MM.1S (cell line): ENCODE measurements at regions not wholly inside any gene's neighbourhood (a gene's known extent, or its start where the extent isn't known, plus 50 kb on each side); places are given as distances from the start of the nearest gene placed in this dataset.
A peak's percentile ranks its signal among the peaks of the same experiment; 100 is the strongest.

Source experiments
- DNase-seq: peaks from one replicate; pipeline ENCODE4 v3.0.0-alpha.2; 2015
- H2AFZ ChIP-seq: fragments of 300-600 bp; sonication (generic); 2 replicates; pipeline ENCODE4 v1.6.0; 2016; ENCODE audit warnings: antibody characterized with exemption, low read length
- H3F3A ChIP-seq: fragments of 300-600 bp; sonication (generic); 2 replicates; pipeline ENCODE4 v1.6.1; 2016; ENCODE audit warnings: mild to moderate bottlenecking, antibody characterized with exemption, low read length, moderate library complexity, mixed read lengths; ENCODE audit not compliant: insufficient read depth
- H3K27ac ChIP-seq: fragments of 300-600 bp; sonication (generic); 2 replicates; pipeline ENCODE4 v1.5.1; 2016; ENCODE audit warnings: mild to moderate bottlenecking, low read length
- H3K27me3 ChIP-seq: fragments of 300-600 bp; sonication (generic); replicated peaks from 2 replicates; pipeline ENCODE4 v1.6.0; 2016; ENCODE audit warnings: low read length; ENCODE audit not compliant: insufficient read depth
- H3K36me3 ChIP-seq: fragments of 300-600 bp; sonication (generic); replicated peaks from 2 replicates; pipeline ENCODE4 v1.6.1; 2016; ENCODE audit warnings: mild to moderate bottlenecking, low read length, mixed read lengths; ENCODE audit not compliant: insufficient read depth
- H3K4me1 ChIP-seq: fragments of 300-600 bp; sonication (generic); 2 replicates; pipeline ENCODE4 v1.6.1; 2016; ENCODE audit warnings: low read length, mixed read lengths
- H3K4me2 ChIP-seq: fragments of 300-600 bp; sonication (generic); 2 replicates; pipeline ENCODE4 v1.6.0; 2016; ENCODE audit warnings: low read depth, low read length
- H3K4me3 ChIP-seq: fragments of 300-600 bp; sonication (generic); 2 replicates; pipeline ENCODE4 v1.5.1; 2016; ENCODE audit warnings: low read length, mixed read lengths
- H3K79me2 ChIP-seq: fragments of 300-600 bp; sonication (generic); 2 replicates; pipeline ENCODE4 v1.6.1; 2016; ENCODE audit warnings: mixed run types, low read length, mixed read lengths
- H3K9ac ChIP-seq: fragments of 300-600 bp; sonication (generic); 2 replicates; pipeline ENCODE4 v1.6.1; 2016; ENCODE audit warnings: low read length, mixed read lengths
- H3K9me2 ChIP-seq: fragments of 300-600 bp; sonication (generic); replicated peaks from 2 replicates; pipeline ENCODE4 v1.6.1; 2016; ENCODE audit warnings: mild to moderate bottlenecking, low read length, mixed read lengths; ENCODE audit not compliant: insufficient read depth
- H3K9me3 ChIP-seq: fragments of 300-600 bp; sonication (generic); replicated peaks from 2 replicates; pipeline ENCODE4 v1.6.1; 2016; ENCODE audit warnings: mild to moderate bottlenecking, low read length, mixed read lengths; ENCODE audit not compliant: insufficient read depth
- H4K20me1 ChIP-seq: fragments of 300-600 bp; sonication (generic); 2 replicates; pipeline ENCODE4 v1.6.1; 2016; ENCODE audit warnings: mild to moderate bottlenecking, low read length, moderate library complexity, mixed read lengths; ENCODE audit not compliant: insufficient read depth
- EZH2 ChIP-seq: fragments of 300-600 bp; sonication (generic); optimal IDR thresholded peaks from 2 replicates; pipeline ENCODE3; 2017; ENCODE audit warnings: low read depth, mild to moderate bottlenecking, antibody characterized with exemption, low read length, mixed read lengths
- EZH2phosphoT487 ChIP-seq: fragments of 300-600 bp; sonication (generic); IDR thresholded peaks from 2 replicates; pipeline ENCODE4 v1.6.1; 2018; ENCODE audit warnings: antibody characterized with exemption, low read length
- TF ChIP-seq, protein P1 (sequence below): fragments of 300-600 bp; sonication (generic); IDR thresholded peaks from 2 replicates; pipeline ENCODE4 v1.5.1; 2016; ENCODE audit warnings: antibody characterized with exemption, low read length, mixed read lengths

- Histone ChIP-seq H3K9me3 (no peaks in the 10 kb centered on the region), H2AFZ (no peak overlapping the region), H4K20me1 (no peaks in the 10 kb centered on the region), H3K27ac (peak overlapping the region; percentile 60; the same call in 1 of the 2 replicates), H3K4me2 (peak overlapping the region; percentile 40; the same call in 1 of the 2 replicates), H3K27me3 (no peaks in the 10 kb centered on the region), H3K9ac (no peak overlapping the region), H3K79me2 (no peaks in the 10 kb centered on the region), H3K4me1 (peaks cover 31% of the 10 kb centered on the region), H3K4me3 (no peak overlapping the region), H3F3A (peaks cover 30% of the 10 kb centered on the region), H3K36me3 (no peaks in the 10 kb centered on the region), H3K9me2 (no peaks in the 10 kb centered on the region)
- TF ChIP-seq, protein P1, sequence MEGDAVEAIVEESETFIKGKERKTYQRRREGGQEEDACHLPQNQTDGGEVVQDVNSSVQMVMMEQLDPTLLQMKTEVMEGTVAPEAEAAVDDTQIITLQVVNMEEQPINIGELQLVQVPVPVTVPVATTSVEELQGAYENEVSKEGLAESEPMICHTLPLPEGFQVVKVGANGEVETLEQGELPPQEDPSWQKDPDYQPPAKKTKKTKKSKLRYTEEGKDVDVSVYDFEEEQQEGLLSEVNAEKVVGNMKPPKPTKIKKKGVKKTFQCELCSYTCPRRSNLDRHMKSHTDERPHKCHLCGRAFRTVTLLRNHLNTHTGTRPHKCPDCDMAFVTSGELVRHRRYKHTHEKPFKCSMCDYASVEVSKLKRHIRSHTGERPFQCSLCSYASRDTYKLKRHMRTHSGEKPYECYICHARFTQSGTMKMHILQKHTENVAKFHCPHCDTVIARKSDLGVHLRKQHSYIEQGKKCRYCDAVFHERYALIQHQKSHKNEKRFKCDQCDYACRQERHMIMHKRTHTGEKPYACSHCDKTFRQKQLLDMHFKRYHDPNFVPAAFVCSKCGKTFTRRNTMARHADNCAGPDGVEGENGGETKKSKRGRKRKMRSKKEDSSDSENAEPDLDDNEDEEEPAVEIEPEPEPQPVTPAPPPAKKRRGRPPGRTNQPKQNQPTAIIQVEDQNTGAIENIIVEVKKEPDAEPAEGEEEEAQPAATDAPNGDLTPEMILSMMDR, result no peak
- TF ChIP-seq EZH2 (no peak), EZH2phosphoT487 (no peak)
- DNase-seq, result peak; percentile 92
Observed at GRCh38 chr5:129377504-129377903, 82.6 kb upstream of the ADAMTS19 start.

DNA sequence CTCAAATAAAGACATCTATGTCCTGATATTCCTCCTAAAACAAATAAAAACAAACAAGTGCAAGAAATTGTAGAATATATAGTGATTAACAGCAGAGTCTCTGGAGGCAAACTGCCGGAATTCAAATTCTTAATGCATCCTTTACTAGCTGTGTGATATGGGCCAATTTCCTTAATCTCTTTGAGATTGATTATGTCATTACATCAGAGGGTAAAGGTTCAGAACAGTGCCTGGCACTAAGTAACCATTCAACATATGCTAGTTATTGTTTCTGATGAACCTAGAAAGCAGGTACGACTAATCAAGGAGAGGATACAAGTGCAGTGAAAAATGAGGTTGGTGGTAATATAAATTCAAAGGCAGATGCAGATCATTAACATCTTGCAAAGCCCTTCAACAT lies 81.1 kb upstream of the ADAMTS19 start:
- Histone ChIP-seq H3F3A (peaks cover 30% of the 10 kb centered on the region), H3K9me3 (no peaks in the 10 kb centered on the region), H3K4me1 (peaks cover 31% of the 10 kb centered on the region), H4K20me1 (no peaks in the 10 kb centered on the region), H3K4me2 (peak overlapping the region; percentile 37), H3K27me3 (no peaks in the 10 kb centered on the region), H3K27ac (peak overlapping the region; percentile 61), H3K4me3 (no peak overlapping the region), H3K36me3 (no peaks in the 10 kb centered on the region), H2AFZ (no peak overlapping the region), H3K79me2 (no peaks in the 10 kb centered on the region), H3K9me2 (no peaks in the 10 kb centered on the region), H3K9ac (no peak overlapping the region)
- no peak for TF ChIP-seq EZH2
- TF ChIP-seq, protein P1, result no peak
- TF ChIP-seq EZH2phosphoT487, result no peak
- no peak for DNase-seq

- no peak overlapping the region for H3K4me3 ChIP-seq
- H3K36me3 ChIP-seq, result no peaks in the 10 kb centered on the region
- H3K9me3 ChIP-seq, result no peaks in the 10 kb centered on the region
- DNase-seq, result peak; percentile 86
- H3K9ac ChIP-seq, result no peak overlapping the region
- no peaks in the 10 kb centered on the region for H3K27me3 ChIP-seq
- TF ChIP-seq, protein P1, result no peak
- TF ChIP-seq EZH2phosphoT487, result no peak
- TF ChIP-seq EZH2, result no peak
- no peaks in the 10 kb centered on the region for H3K9me2 ChIP-seq
- H3K4me2 ChIP-seq, result peak overlapping the region; percentile 37
- no peak overlapping the region for H2AFZ ChIP-seq
- H3K4me1 ChIP-seq, result peaks cover 31% of the 10 kb centered on the region
- no peaks in the 10 kb centered on the region for H3K79me2 ChIP-seq
- no peaks in the 10 kb centered on the region for H4K20me1 ChIP-seq
- H3F3A ChIP-seq, result peaks cover 30% of the 10 kb centered on the region
- H3K27ac ChIP-seq, result peak overlapping the region; percentile 61
Observed at GRCh38 chr5:129379406-129379805, 80.7 kb upstream of the ADAMTS19 start.
